ENCODE measurements at regions not wholly inside any gene's neighbourhood (a gene's known extent, or its start where the extent isn't known, plus 50 kb on each side); places are given as distances from the start of the nearest gene placed in this dataset.

DNA sequence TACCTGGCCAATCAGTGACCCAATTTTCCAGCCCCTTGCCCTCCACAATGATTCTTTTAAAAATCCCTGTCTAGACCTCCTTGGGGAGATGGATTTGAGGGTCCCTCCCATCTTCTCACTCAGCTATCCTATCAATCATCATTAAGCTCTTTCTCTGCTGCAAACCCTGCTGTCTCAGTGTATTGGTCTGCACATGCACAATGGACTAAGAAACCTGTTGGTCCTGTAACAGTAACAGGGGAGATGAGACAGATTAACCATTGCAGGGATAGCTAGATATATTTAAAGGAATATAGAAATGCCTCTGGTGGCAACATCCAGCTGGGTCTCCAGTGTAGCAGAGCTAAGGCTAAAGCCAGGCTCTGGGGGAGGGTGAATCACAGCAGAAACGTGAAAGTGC, 74.6 kb upstream of the CHRNA7 start:
- TF ChIP-seq, protein P1, sequence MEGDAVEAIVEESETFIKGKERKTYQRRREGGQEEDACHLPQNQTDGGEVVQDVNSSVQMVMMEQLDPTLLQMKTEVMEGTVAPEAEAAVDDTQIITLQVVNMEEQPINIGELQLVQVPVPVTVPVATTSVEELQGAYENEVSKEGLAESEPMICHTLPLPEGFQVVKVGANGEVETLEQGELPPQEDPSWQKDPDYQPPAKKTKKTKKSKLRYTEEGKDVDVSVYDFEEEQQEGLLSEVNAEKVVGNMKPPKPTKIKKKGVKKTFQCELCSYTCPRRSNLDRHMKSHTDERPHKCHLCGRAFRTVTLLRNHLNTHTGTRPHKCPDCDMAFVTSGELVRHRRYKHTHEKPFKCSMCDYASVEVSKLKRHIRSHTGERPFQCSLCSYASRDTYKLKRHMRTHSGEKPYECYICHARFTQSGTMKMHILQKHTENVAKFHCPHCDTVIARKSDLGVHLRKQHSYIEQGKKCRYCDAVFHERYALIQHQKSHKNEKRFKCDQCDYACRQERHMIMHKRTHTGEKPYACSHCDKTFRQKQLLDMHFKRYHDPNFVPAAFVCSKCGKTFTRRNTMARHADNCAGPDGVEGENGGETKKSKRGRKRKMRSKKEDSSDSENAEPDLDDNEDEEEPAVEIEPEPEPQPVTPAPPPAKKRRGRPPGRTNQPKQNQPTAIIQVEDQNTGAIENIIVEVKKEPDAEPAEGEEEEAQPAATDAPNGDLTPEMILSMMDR (IDR thresholded peaks at IDR 0.05): no peak
- no peak for TF ChIP-seq POLR2A (IDR thresholded peaks at IDR 0.05)

Data from thyroid gland (tissue), 4 donors.